Nephron (organoid): ENCODE measurements at regions not wholly inside any gene's neighbourhood (a gene's known extent, or its start where the extent isn't known, plus 50 kb on each side); places are given as distances from the start of the nearest gene placed in this dataset.

ENCODE experiments used
- H3K27ac Mint-ChIP-seq, 3 experiments: 2 replicates each; pipeline ENCODE4 v1.8.0; 2020; ENCODE audit warnings: mixed read lengths in 3 of 3, mild to moderate bottlenecking in 2 of 3, moderate library complexity in 1 of 3
- H3K27me3 Mint-ChIP-seq: 2 replicates; pipeline ENCODE4 v1.8.0; 2021; ENCODE audit warnings: low read depth, mild to moderate bottlenecking, moderate library complexity, mixed read lengths
- H3K36me3 Mint-ChIP-seq: 2 replicates; pipeline ENCODE4 v1.8.0; 2020; ENCODE audit warnings: low read depth, mixed read lengths
- H3K4me1 Mint-ChIP-seq: 2 replicates; pipeline ENCODE4 v1.8.0; 2020; ENCODE audit warnings: mixed read lengths
- H3K4me3 Mint-ChIP-seq, 3 experiments: 2 replicates each; pipeline ENCODE4 v1.8.0; 2020; ENCODE audit warnings: mild to moderate bottlenecking in 3 of 3, mixed read lengths in 3 of 3, moderate library complexity in 2 of 3
- H3K9me3 Mint-ChIP-seq: 2 replicates; pipeline ENCODE4 v1.8.0; 2020; ENCODE audit warnings: mixed read lengths
- CTCF ChIP-seq, 3 experiments: fragments of 200-600 bp; sonication (generic); IDR thresholded peaks; one replicate each; pipeline ENCODE4 v1.5.0; 2021; ENCODE audit warnings: antibody characterized with exemption in 3 of 3; ENCODE audit not compliant: unreplicated experiment in 3 of 3

- H3K36me3 Mint-ChIP-seq, result no peaks in the 10 kb centered on the region
- TF ChIP-seq CTCF (IDR thresholded peaks at IDR 0.05; ENCODE audit: unreplicated experiment in 3 of 3), result no peak
- H3K27ac Mint-ChIP-seq, result no peak overlapping the region
- no peaks in the 10 kb centered on the region for H3K9me3 Mint-ChIP-seq
- H3K27me3 Mint-ChIP-seq, result peaks cover 4% of the 10 kb centered on the region
- no peak overlapping the region for H3K4me3 Mint-ChIP-seq
- peaks cover 45% of the 10 kb centered on the region for H3K4me1 Mint-ChIP-seq
Measured at GRCh38 chr12:98389593-98389992, 125.8 kb upstream of the TMPO start.

GRCh38 chr12:98397323-98398105, 117.9 kb upstream of the TMPO start:
- H3K36me3 Mint-ChIP-seq, result no peaks in the 10 kb centered on the region
- H3K27me3 Mint-ChIP-seq, result peaks cover 14% of the 10 kb centered on the region
- H3K9me3 Mint-ChIP-seq, result no peaks in the 10 kb centered on the region
- peak; percentile 90 to 94 (median 91) for TF ChIP-seq CTCF (IDR thresholded peaks at IDR 0.05; ENCODE audit: unreplicated experiment in 3 of 3)
- H3K27ac Mint-ChIP-seq, result peak overlapping the region; percentile 15 to 76 (median 73)
- peak overlapping the region; percentile 81 to 87 (median 82) for H3K4me3 Mint-ChIP-seq
- peaks cover 49% of the 10 kb centered on the region for H3K4me1 Mint-ChIP-seq

GRCh38 chr12:98399532-98399931, 115.9 kb upstream of the TMPO start:
- H3K9me3 Mint-ChIP-seq, result no peaks in the 10 kb centered on the region
- peak overlapping the region in 1 of 3 experiments; percentile 9 for H3K4me3 Mint-ChIP-seq
- H3K4me1 Mint-ChIP-seq, result peaks cover 34% of the 10 kb centered on the region
- TF ChIP-seq CTCF (IDR thresholded peaks at IDR 0.05; ENCODE audit: unreplicated experiment in 3 of 3), result no peak
- peaks cover 14% of the 10 kb centered on the region for H3K27me3 Mint-ChIP-seq
- peak overlapping the region in 2 of 3 experiments; percentile 23 to 54 for H3K27ac Mint-ChIP-seq
- no peaks in the 10 kb centered on the region for H3K36me3 Mint-ChIP-seq

- Mint-ChIP-seq H3K36me3 (no peaks in the 10 kb centered on the region), H3K27me3 (peaks cover 14% of the 10 kb centered on the region), H3K4me1 (peaks cover 40% of the 10 kb centered on the region), H3K27ac (peak overlapping the region; percentile 48 to 80 (median 64)), H3K9me3 (no peaks in the 10 kb centered on the region), H3K4me3 (no peak overlapping the region)
- TF ChIP-seq CTCF (IDR thresholded peaks at IDR 0.05; ENCODE audit: unreplicated experiment in 3 of 3), result no peak
Measured at GRCh38 chr12:98401427-98401826, 114.0 kb upstream of the TMPO start.

- Mint-ChIP-seq H3K36me3 (no peaks in the 10 kb centered on the region), H3K27ac (peak overlapping the region in 2 of 3 experiments; percentile 64 to 80), H3K9me3 (no peaks in the 10 kb centered on the region), H3K27me3 (peaks cover 13% of the 10 kb centered on the region), H3K4me3 (no peak overlapping the region), H3K4me1 (peaks cover 41% of the 10 kb centered on the region)
- no peak for TF ChIP-seq CTCF (IDR thresholded peaks at IDR 0.05; ENCODE audit: unreplicated experiment in 3 of 3)
Measured at GRCh38 chr12:98402091-98402490, 113.3 kb upstream of the TMPO start.

GRCh38 chr12:98402671-98403070, 112.7 kb upstream of the TMPO start:
- Mint-ChIP-seq H3K4me3 (no peak overlapping the region), H3K9me3 (no peaks in the 10 kb centered on the region), H3K36me3 (no peaks in the 10 kb centered on the region), H3K27me3 (peaks cover 7% of the 10 kb centered on the region), H3K4me1 (peaks cover 35% of the 10 kb centered on the region), H3K27ac (no peak overlapping the region)
- no peak for TF ChIP-seq CTCF (IDR thresholded peaks at IDR 0.05; ENCODE audit: unreplicated experiment in 3 of 3)
